CD4-positive, alpha-beta T cell treated with Interleukin-6 for 4 hours (primary cell): ENCODE measurements at regions not wholly inside any gene's neighbourhood (a gene's known extent, or its start where the extent isn't known, plus 50 kb on each side); places are given as distances from the start of the nearest gene placed in this dataset.
"Not testable (repeated sequence)": the region's sequence is repeated elsewhere in the genome, so short reads cannot be mapped to it uniquely, and the experiment has no call there.

Experiments used
- DNase-seq: peaks from one replicate; pipeline ENCODE4 v3.0.0-alpha.2; 2020; ENCODE audit warnings: mixed read lengths

- DNase-seq = not testable (repeated sequence)
Measured at GRCh38 chr13:50772881-50773280, 70.6 kb downstream of the DLEU7 start.
